ENCODE measurements at regions not wholly inside any gene's neighbourhood (a gene's known extent, or its start where the extent isn't known, plus 50 kb on each side); places are given as distances from the start of the nearest gene placed in this dataset.

- TF ChIP-seq EZH2 (IDR thresholded peaks at IDR 0.05; ENCODE audit: borderline replicate concordance, low read length), result no peak
- TF ChIP-seq, protein P1, sequence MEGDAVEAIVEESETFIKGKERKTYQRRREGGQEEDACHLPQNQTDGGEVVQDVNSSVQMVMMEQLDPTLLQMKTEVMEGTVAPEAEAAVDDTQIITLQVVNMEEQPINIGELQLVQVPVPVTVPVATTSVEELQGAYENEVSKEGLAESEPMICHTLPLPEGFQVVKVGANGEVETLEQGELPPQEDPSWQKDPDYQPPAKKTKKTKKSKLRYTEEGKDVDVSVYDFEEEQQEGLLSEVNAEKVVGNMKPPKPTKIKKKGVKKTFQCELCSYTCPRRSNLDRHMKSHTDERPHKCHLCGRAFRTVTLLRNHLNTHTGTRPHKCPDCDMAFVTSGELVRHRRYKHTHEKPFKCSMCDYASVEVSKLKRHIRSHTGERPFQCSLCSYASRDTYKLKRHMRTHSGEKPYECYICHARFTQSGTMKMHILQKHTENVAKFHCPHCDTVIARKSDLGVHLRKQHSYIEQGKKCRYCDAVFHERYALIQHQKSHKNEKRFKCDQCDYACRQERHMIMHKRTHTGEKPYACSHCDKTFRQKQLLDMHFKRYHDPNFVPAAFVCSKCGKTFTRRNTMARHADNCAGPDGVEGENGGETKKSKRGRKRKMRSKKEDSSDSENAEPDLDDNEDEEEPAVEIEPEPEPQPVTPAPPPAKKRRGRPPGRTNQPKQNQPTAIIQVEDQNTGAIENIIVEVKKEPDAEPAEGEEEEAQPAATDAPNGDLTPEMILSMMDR (IDR thresholded peaks at IDR 0.05; ENCODE audit: low read length), result no peak
- H4K20me1 ChIP-seq (ENCODE audit: insufficient read depth, low read length), result no peaks in the 10 kb centered on the region
- no peaks in the 10 kb centered on the region for H3F3A ChIP-seq (ENCODE audit: insufficient read depth, low read length)
- H3K36me3 ChIP-seq (ENCODE audit: insufficient read depth, low read length), result no peaks in the 10 kb centered on the region
- H3K9ac ChIP-seq (ENCODE audit: low read length), result no peak overlapping the region
- H3K9me3 ChIP-seq (ENCODE audit: low read length), result no peaks in the 10 kb centered on the region
- H3K79me2 ChIP-seq (ENCODE audit: insufficient read depth, low read length), result no peaks in the 10 kb centered on the region
- no peaks in the 10 kb centered on the region for H3K27me3 ChIP-seq (ENCODE audit: insufficient read depth, low read length)
- no peaks in the 10 kb centered on the region for H3K4me1 ChIP-seq (ENCODE audit: insufficient read depth, low read length, severe bottlenecking)
- H2AFZ ChIP-seq (ENCODE audit: low read length), result no peak overlapping the region
- H3K4me2 ChIP-seq (ENCODE audit: low read length), result no peak overlapping the region
- H3K4me3 ChIP-seq (ENCODE audit: low read depth, low read length, poor library complexity, severe bottlenecking), result no peak overlapping the region
- H3K9me2 ChIP-seq (ENCODE audit: low read depth, low read length), result no peaks in the 10 kb centered on the region
- no peak overlapping the region for H3K27ac ChIP-seq (ENCODE audit: low read depth, low read length, poor library complexity, severe bottlenecking)
These were observed 183.5 kb upstream of the HABP2 start for GRCh38 chr10:113369365-113369694.

DNA sequence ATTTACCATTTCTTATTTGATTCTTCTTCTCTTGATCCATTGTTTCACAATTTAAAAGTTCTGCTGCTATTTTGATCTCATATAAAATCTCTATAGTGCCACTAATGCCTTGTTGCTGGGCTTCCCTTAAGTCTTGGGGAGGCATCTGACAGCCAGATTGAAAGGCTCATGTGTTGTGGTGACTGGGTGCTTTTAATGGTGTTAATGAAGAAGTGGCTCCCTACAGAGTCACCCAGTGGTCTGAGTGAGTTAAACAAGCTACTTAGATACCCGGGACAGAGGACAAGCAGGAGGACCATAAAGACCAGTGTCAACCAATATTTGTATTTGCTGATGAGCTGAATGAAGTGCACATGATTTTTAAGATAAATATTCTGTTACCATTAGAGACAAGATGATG lies 176.4 kb upstream of the HABP2 start:
- Histone ChIP-seq H3K9me3 (ENCODE audit: low read length) (no peaks in the 10 kb centered on the region), H3K9ac (ENCODE audit: low read length) (no peak overlapping the region), H2AFZ (ENCODE audit: low read length) (no peak overlapping the region), H3K36me3 (ENCODE audit: insufficient read depth, low read length) (no peaks in the 10 kb centered on the region), H4K20me1 (ENCODE audit: insufficient read depth, low read length) (no peaks in the 10 kb centered on the region), H3K27me3 (ENCODE audit: insufficient read depth, low read length) (0 out of 2 replicates have a peak, but pooled peaks cover 5% of the 10 kb centered on the region), H3K4me2 (ENCODE audit: low read length) (no peak overlapping the region), H3K9me2 (ENCODE audit: low read depth, low read length) (no peaks in the 10 kb centered on the region), H3F3A (ENCODE audit: insufficient read depth, low read length) (no peaks in the 10 kb centered on the region), H3K4me1 (ENCODE audit: insufficient read depth, low read length, severe bottlenecking) (no peaks in the 10 kb centered on the region), H3K27ac (ENCODE audit: low read depth, low read length, poor library complexity, severe bottlenecking) (no peak overlapping the region), H3K79me2 (ENCODE audit: insufficient read depth, low read length) (no peaks in the 10 kb centered on the region), H3K4me3 (ENCODE audit: low read depth, low read length, poor library complexity, severe bottlenecking) (no peak overlapping the region)
- TF ChIP-seq, protein P1 (IDR thresholded peaks at IDR 0.05; ENCODE audit: low read length), result no peak
- TF ChIP-seq EZH2 (IDR thresholded peaks at IDR 0.05; ENCODE audit: borderline replicate concordance, low read length), result no peak

GRCh38 chr10:113379091-113379490 lies 173.8 kb upstream of the HABP2 start:
- Histone ChIP-seq H3K27me3 (ENCODE audit: insufficient read depth, low read length) (0 out of 2 replicates have a peak, but pooled peaks cover 11% of the 10 kb centered on the region), H3K4me1 (ENCODE audit: insufficient read depth, low read length, severe bottlenecking) (peaks cover 7% of the 10 kb centered on the region), H3K79me2 (ENCODE audit: insufficient read depth, low read length) (no peaks in the 10 kb centered on the region), H3K9me3 (ENCODE audit: low read length) (no peaks in the 10 kb centered on the region), H3K36me3 (ENCODE audit: insufficient read depth, low read length) (no peaks in the 10 kb centered on the region), H2AFZ (ENCODE audit: low read length) (no peak overlapping the region), H4K20me1 (ENCODE audit: insufficient read depth, low read length) (no peaks in the 10 kb centered on the region), H3K9me2 (ENCODE audit: low read depth, low read length) (no peaks in the 10 kb centered on the region), H3K27ac (ENCODE audit: low read depth, low read length, poor library complexity, severe bottlenecking) (no peak overlapping the region), H3K9ac (ENCODE audit: low read length) (no peak overlapping the region), H3F3A (ENCODE audit: insufficient read depth, low read length) (no peaks in the 10 kb centered on the region), H3K4me3 (ENCODE audit: low read depth, low read length, poor library complexity, severe bottlenecking) (no peak overlapping the region), H3K4me2 (ENCODE audit: low read length) (no peak overlapping the region)
- TF ChIP-seq, protein P1 (IDR thresholded peaks at IDR 0.05; ENCODE audit: low read length), result no peak
- TF ChIP-seq EZH2 (IDR thresholded peaks at IDR 0.05; ENCODE audit: borderline replicate concordance, low read length), result no peak

All from OCI-LY1 (cell line).